Esophagus squamous epithelium (tissue), 4 donors: ENCODE measurements at regions not wholly inside any gene's neighbourhood (a gene's known extent, or its start where the extent isn't known, plus 50 kb on each side); places are given as distances from the start of the nearest gene placed in this dataset.

Experiments used
- CTCF ChIP-seq, 6 experiments: fragments of 450-650 bp in 4 of 6; fragments of 200-600 bp in 2 of 6; sonication (generic) in 2 of 6; IDR thresholded peaks; one replicate each; pipeline ENCODE4 v1.5.1; 2016 to 2019; ENCODE audit warnings: antibody characterized with exemption in 6 of 6, mild to moderate bottlenecking in 4 of 6, moderate library complexity in 4 of 6
- POLR2A ChIP-seq, 4 donors: fragments of 450-650 bp; IDR thresholded peaks; one replicate each; pipeline ENCODE4 v1.6.1; 2017; ENCODE audit warnings: antibody characterized with exemption in 4 of 4, mild to moderate bottlenecking in 4 of 4, moderate library complexity in 3 of 4

GRCh38 chr2:78120275-78120674 lies 598.1 kb upstream of the LRRTM4 start:
- no peak for TF ChIP-seq CTCF (IDR thresholded peaks at IDR 0.05)
- TF ChIP-seq POLR2A (IDR thresholded peaks at IDR 0.05): no peak
